OCI-LY7 (cell line): ENCODE measurements at regions not wholly inside any gene's neighbourhood (a gene's known extent, or its start where the extent isn't known, plus 50 kb on each side); places are given as distances from the start of the nearest gene placed in this dataset.

ENCODE experiments used
- BruUV-seq: library from RNA; stranded (reverse); fragments of 400-500 nt; replicated peaks from 2 replicates; lab custom pipeline; 2021; lab: Mats Ljungman, UMichigan
- CTCF ChIA-PET: fragments of 300-600 bp; sonication (Branson Sonifier 250); formaldehyde crosslinking; loops from one replicate; lab custom pipeline; 2022; ENCODE audit warnings: antibody characterized with exemption; ENCODE audit not compliant: unreplicated experiment; lab: Charles Lee
- POLR2A ChIA-PET: fragments of 300-600 bp; sonication (Branson Sonifier 250); formaldehyde crosslinking; loops from one replicate; lab custom pipeline; 2022; ENCODE audit warnings: antibody characterized with exemption; lab: Charles Lee
- DNase-seq: peaks from one replicate; pipeline ENCODE4 v3.0.0-alpha.2; 2015; ENCODE audit warnings: low spot score
- H2AFZ ChIP-seq: fragments of 200-600 bp; sonication (generic), shearing (Covaris generic); 2 replicates; pipeline ENCODE4 v1.6.1; 2014; ENCODE audit warnings: mild to moderate bottlenecking, antibody characterized with exemption, low read length, moderate library complexity
- H3K27ac ChIP-seq: fragments of 200-600 bp; sonication (generic); 2 replicates; pipeline ENCODE4 v1.5.1; 2014; ENCODE audit warnings: mixed run types, low read depth, mild to moderate bottlenecking, moderate library complexity, low read length, inconsistent platforms; ENCODE audit not compliant: poor library complexity, severe bottlenecking
- H3K36me3 ChIP-seq: fragments of 200-600 bp; sonication (generic); 2 replicates; pipeline ENCODE4 v1.6.1; 2014; ENCODE audit warnings: mild to moderate bottlenecking, antibody characterized with exemption, low read length, moderate library complexity, mixed read lengths; ENCODE audit not compliant: insufficient read depth
- H3K4me1 ChIP-seq: fragments of 200-600 bp; sonication (generic); 2 replicates; pipeline ENCODE4 v1.5.1; 2014; ENCODE audit warnings: mild to moderate bottlenecking, low read length; ENCODE audit not compliant: insufficient read depth, poor library complexity, severe bottlenecking
- H3K4me2 ChIP-seq: fragments of 200-600 bp; sonication (generic); 2 replicates; pipeline ENCODE4 v1.6.1; 2014; ENCODE audit warnings: mild to moderate bottlenecking, low read length
- H3K4me3 ChIP-seq: fragments of 200-600 bp; sonication (generic); 2 replicates; pipeline ENCODE4 v1.5.1; 2014; ENCODE audit warnings: mild to moderate bottlenecking, low read depth, low read length; ENCODE audit not compliant: poor library complexity, severe bottlenecking
- H3K79me2 ChIP-seq: fragments of 200-600 bp; sonication (generic); 2 replicates; pipeline ENCODE4 v1.6.1; 2016; ENCODE audit warnings: low read depth, mild to moderate bottlenecking, low read length, moderate library complexity, mixed read lengths; ENCODE audit not compliant: insufficient read depth
- H3K9me2 ChIP-seq: fragments of 200-600 bp; sonication (generic); 2 replicates; pipeline ENCODE4 v1.6.1; 2016; ENCODE audit warnings: mild to moderate bottlenecking, low read length, mixed read lengths; ENCODE audit not compliant: insufficient read depth
- H3K9me3 ChIP-seq: fragments of 200-600 bp; sonication (generic); 2 replicates; pipeline ENCODE4 v1.6.1; 2014; ENCODE audit warnings: mild to moderate bottlenecking, mixed run types, low read length, mixed read lengths
- H4K20me1 ChIP-seq: fragments of 200-600 bp; sonication (generic); 2 replicates; pipeline ENCODE4 v1.6.1; 2014; ENCODE audit warnings: mild to moderate bottlenecking, antibody characterized with exemption, low read length, moderate library complexity, mixed read lengths; ENCODE audit not compliant: insufficient read depth
- EZH2phosphoT487 ChIP-seq: fragments of 200-600 bp; sonication (generic); IDR thresholded peaks from 2 replicates; pipeline ENCODE4 v1.6.1; 2018; ENCODE audit warnings: low read depth, borderline replicate concordance, mild to moderate bottlenecking, mixed run types, antibody characterized with exemption, low read length, moderate library complexity, mixed read lengths
- intact Hi-C: fragments of 100-400 bp; cut with micrococcal nuclease; formaldehyde crosslinking; loops from one replicate; pipeline ENCODE4 v1.10.0; 2022; ENCODE audit not compliant: unreplicated experiment
- TF ChIP-seq, protein P1 (sequence below): fragments of 200-600 bp; sonication (generic); conservative IDR thresholded peaks from 2 replicates; pipeline ENCODE4 v1.5.1; 2014; ENCODE audit warnings: mild to moderate bottlenecking, antibody characterized with exemption, low read length, moderate library complexity, mixed read lengths

DNA sequence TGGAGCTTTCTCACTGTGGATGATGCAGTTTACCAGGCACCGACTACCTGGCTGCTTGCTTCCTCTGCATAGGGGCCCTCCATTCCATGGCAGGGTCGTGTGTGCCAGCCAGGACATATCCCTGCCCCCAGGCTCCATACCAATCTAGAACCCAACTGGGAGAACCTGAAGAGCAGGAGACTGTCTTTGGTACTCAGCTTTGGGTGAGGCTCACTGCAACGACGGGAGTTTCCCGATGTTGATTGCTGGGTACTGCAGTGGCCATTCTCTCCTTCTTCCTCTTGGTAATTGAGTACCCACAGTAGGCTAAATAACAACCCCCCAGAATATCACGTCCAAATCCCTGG, 133.3 kb upstream of the SERTAD2 start:
- H3K9me3 ChIP-seq, result no peaks in the 10 kb centered on the region
- intact Hi-C loops, result no loop called here
- no peaks in the 10 kb centered on the region for H3K36me3 ChIP-seq
- no TSS peak for BruUV-seq
- no peaks in the 10 kb centered on the region for H3K9me2 ChIP-seq
- DNase-seq, result no peak
- ChIA-PET POLR2A (no interaction called here), CTCF (interaction anchor here (0.8 kb wide), 1 partner anchor 12 kb away, joined by 4 read pairs; no protein-coding TSS in a partner anchor)
- no peak overlapping the region for H3K27ac ChIP-seq
- no peak overlapping the region for H3K4me3 ChIP-seq
- no peaks in the 10 kb centered on the region for H3K79me2 ChIP-seq
- no peak overlapping the region for H3K4me2 ChIP-seq
- H3K4me1 ChIP-seq, result peaks cover 10% of the 10 kb centered on the region
- H4K20me1 ChIP-seq, result no peaks in the 10 kb centered on the region
- TF ChIP-seq EZH2phosphoT487, result no peak
- TF ChIP-seq, protein P1, sequence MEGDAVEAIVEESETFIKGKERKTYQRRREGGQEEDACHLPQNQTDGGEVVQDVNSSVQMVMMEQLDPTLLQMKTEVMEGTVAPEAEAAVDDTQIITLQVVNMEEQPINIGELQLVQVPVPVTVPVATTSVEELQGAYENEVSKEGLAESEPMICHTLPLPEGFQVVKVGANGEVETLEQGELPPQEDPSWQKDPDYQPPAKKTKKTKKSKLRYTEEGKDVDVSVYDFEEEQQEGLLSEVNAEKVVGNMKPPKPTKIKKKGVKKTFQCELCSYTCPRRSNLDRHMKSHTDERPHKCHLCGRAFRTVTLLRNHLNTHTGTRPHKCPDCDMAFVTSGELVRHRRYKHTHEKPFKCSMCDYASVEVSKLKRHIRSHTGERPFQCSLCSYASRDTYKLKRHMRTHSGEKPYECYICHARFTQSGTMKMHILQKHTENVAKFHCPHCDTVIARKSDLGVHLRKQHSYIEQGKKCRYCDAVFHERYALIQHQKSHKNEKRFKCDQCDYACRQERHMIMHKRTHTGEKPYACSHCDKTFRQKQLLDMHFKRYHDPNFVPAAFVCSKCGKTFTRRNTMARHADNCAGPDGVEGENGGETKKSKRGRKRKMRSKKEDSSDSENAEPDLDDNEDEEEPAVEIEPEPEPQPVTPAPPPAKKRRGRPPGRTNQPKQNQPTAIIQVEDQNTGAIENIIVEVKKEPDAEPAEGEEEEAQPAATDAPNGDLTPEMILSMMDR, result no peak
- no peak overlapping the region for H2AFZ ChIP-seq

DNA sequence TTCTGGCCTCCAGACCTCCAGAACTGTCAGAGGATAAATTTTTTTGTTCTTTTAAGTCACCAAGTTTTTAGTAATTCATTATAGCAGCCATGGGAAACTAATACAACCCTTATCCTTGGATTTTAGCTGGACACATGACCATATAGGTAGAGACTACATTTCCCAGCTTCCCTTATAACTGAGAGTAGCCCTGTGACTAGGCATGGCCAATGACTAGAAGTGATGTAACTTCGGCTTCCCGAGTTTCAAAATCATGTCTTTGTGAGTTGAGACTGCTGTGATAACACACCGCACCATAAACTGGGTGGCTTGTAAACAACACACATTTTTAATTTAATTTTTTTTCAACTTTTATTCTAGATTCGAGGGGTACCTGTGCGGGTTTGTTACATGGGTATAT, 134.0 kb upstream of the SERTAD2 start:
- peaks cover 10% of the 10 kb centered on the region for H3K4me1 ChIP-seq
- no peaks in the 10 kb centered on the region for H4K20me1 ChIP-seq
- H3K79me2 ChIP-seq, result no peaks in the 10 kb centered on the region
- H3K4me3 ChIP-seq, result no peak overlapping the region
- H2AFZ ChIP-seq, result no peak overlapping the region
- intact Hi-C loops, result no loop called here
- TF ChIP-seq, protein P1, result no peak
- no peak for TF ChIP-seq EZH2phosphoT487
- ChIA-PET CTCF (no interaction called here), POLR2A (no interaction called here)
- no peak overlapping the region for H3K27ac ChIP-seq
- no peak for DNase-seq
- H3K4me2 ChIP-seq, result no peak overlapping the region
- no peaks in the 10 kb centered on the region for H3K9me2 ChIP-seq
- no TSS peak for BruUV-seq
- no peaks in the 10 kb centered on the region for H3K36me3 ChIP-seq
- H3K9me3 ChIP-seq, result no peaks in the 10 kb centered on the region

DNA sequence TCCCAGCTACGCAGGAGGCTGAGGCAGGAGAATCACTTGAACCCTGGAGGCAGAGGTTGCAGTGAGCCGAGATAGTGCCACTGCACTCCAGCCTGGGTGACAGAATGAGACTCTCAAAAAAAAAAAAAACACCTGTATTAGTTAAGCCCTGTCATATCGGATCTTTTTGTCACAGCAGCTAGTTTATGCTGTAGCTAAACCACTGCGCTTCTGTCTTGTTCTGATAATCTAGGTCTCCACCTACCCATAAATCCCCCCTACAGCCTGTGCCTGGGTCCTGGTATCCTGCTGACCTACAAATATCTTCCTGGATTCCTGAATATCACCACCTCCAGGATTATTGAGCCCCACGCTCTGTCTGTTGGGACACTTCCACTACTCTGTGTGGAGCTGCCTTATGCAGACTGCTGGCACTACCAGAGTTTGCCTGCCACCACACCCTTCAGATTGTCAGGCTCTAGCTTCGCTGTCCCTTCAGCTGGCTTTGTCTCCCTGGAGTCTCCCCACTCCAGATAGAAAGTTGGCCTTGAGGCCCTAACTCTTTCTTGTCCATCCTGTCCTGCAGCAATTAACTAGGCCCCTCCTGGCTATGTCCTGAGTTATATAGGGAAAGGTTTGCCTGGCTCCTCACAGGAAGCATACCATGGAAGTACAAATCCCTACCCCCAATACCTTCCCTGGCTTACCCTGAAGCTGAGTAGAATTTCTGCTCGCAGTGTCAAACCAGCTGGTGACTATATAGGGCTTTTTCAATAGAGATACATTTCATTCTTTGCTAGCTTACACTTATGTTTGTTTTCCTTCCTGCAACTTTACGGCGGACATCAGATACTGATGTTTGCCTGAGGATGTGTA, 136.0 kb upstream of the SERTAD2 start:
- no peaks in the 10 kb centered on the region for H3K9me3 ChIP-seq
- H3K9me2 ChIP-seq, result no peaks in the 10 kb centered on the region
- no peak overlapping the region for H3K4me3 ChIP-seq
- H4K20me1 ChIP-seq, result no peaks in the 10 kb centered on the region
- intact Hi-C loops, result no loop called here
- H3K4me1 ChIP-seq, result peaks cover 13% of the 10 kb centered on the region
- CTCF ChIA-PET, result interaction anchor here (0.6 kb wide), 1 partner anchor 118 kb away, joined by 3 read pairs; no protein-coding TSS in a partner anchor
- BruUV-seq, result no TSS peak
- no peaks in the 10 kb centered on the region for H3K36me3 ChIP-seq
- no peak overlapping the region for H2AFZ ChIP-seq
- no peak for DNase-seq
- POLR2A ChIA-PET, result interaction anchor here (0.6 to 1.5 kb wide), 4 partner anchors 9 to 69 kb away, joined by 3 to 4 read pairs (median 3); no protein-coding TSS in a partner anchor
- TF ChIP-seq, protein P1, result no peak
- TF ChIP-seq EZH2phosphoT487, result no peak
- no peak overlapping the region for H3K27ac ChIP-seq
- H3K79me2 ChIP-seq, result no peaks in the 10 kb centered on the region
- no peak overlapping the region for H3K4me2 ChIP-seq
